ENCODE measurements at regions not wholly inside any gene's neighbourhood (a gene's known extent, or its start where the extent isn't known, plus 50 kb on each side); places are given as distances from the start of the nearest gene placed in this dataset.

- Histone ChIP-seq H2AFZ (ENCODE audit: low read depth, low read length) (no peak overlapping the region), H3K4me1 (ENCODE audit: insufficient read depth, low read length) (no peaks in the 10 kb centered on the region), H3K36me3 (ENCODE audit: insufficient read depth, low read length) (no peaks in the 10 kb centered on the region), H4K20me1 (ENCODE audit: insufficient read depth, low read length) (no peaks in the 10 kb centered on the region), H3K4me2 (ENCODE audit: insufficient read depth, low read length) (no peak overlapping the region), H3K4me3 (ENCODE audit: low read depth in 1 of 2, low read length in 2 of 2) (no peak overlapping the region), H3K79me2 (ENCODE audit: insufficient read depth, low read length) (no peaks in the 10 kb centered on the region), H3K27ac (ENCODE audit: low read length) (no peak overlapping the region), H3K27me3 (ENCODE audit: insufficient read depth, low read length, poor library complexity) (no peaks in the 10 kb centered on the region), H3K9ac (ENCODE audit: low read depth, low read length) (no peak overlapping the region), H3K9me3 (ENCODE audit: insufficient read depth, low read length, severe bottlenecking) (no peaks in the 10 kb centered on the region)
- ATAC-seq (ENCODE audit: insufficient read depth, low read depth), result no peak
- no peak for TF ChIP-seq EZH2 (IDR thresholded peaks at IDR 0.05; ENCODE audit: borderline replicate concordance, low read depth, low read length, severe bottlenecking)
- TF ChIP-seq, protein P1, sequence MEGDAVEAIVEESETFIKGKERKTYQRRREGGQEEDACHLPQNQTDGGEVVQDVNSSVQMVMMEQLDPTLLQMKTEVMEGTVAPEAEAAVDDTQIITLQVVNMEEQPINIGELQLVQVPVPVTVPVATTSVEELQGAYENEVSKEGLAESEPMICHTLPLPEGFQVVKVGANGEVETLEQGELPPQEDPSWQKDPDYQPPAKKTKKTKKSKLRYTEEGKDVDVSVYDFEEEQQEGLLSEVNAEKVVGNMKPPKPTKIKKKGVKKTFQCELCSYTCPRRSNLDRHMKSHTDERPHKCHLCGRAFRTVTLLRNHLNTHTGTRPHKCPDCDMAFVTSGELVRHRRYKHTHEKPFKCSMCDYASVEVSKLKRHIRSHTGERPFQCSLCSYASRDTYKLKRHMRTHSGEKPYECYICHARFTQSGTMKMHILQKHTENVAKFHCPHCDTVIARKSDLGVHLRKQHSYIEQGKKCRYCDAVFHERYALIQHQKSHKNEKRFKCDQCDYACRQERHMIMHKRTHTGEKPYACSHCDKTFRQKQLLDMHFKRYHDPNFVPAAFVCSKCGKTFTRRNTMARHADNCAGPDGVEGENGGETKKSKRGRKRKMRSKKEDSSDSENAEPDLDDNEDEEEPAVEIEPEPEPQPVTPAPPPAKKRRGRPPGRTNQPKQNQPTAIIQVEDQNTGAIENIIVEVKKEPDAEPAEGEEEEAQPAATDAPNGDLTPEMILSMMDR (IDR thresholded peaks at IDR 0.05; ENCODE audit: borderline replicate concordance, extremely low read depth, low read length, poor library complexity, severe bottlenecking), result no peak
- DNase-seq, result no peak
Measured at GRCh38 chr18:56060967-56061541, 473.1 kb upstream of the TCF4 start.

DNA sequence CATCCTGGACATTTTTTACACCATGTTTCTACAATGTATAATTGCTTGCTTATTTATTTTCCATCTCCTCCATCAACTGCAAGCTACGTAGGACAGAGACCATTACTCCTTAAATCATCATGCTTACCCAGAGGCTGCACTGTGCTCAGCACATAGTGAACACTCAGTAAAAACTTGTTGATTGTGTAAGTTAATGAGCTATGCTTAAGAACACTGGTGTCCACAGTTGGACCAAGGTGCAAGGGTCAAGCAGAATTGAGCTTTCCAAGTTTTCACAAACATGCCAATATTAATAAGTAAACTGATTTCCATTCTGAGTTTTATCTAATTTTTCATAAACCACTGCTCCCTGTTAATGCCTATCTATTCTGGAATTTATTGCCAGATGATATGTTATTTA, 464.2 kb upstream of the TCF4 start:
- Histone ChIP-seq H3K27ac (ENCODE audit: low read length) (no peak overlapping the region), H3K4me1 (ENCODE audit: insufficient read depth, low read length) (no peaks in the 10 kb centered on the region), H3K79me2 (ENCODE audit: insufficient read depth, low read length) (no peaks in the 10 kb centered on the region), H2AFZ (ENCODE audit: low read depth, low read length) (no peak overlapping the region), H3K36me3 (ENCODE audit: insufficient read depth, low read length) (no peaks in the 10 kb centered on the region), H3K27me3 (ENCODE audit: insufficient read depth, low read length, poor library complexity) (no peaks in the 10 kb centered on the region), H4K20me1 (ENCODE audit: insufficient read depth, low read length) (no peaks in the 10 kb centered on the region), H3K4me3 (ENCODE audit: low read depth in 1 of 2, low read length in 2 of 2) (no peak overlapping the region), H3K4me2 (ENCODE audit: insufficient read depth, low read length) (no peak overlapping the region), H3K9me3 (ENCODE audit: insufficient read depth, low read length, severe bottlenecking) (peaks cover 7% of the 10 kb centered on the region), H3K9ac (ENCODE audit: low read depth, low read length) (no peak overlapping the region)
- no peak for ATAC-seq (ENCODE audit: insufficient read depth, low read depth)
- TF ChIP-seq EZH2 (IDR thresholded peaks at IDR 0.05; ENCODE audit: borderline replicate concordance, low read depth, low read length, severe bottlenecking), result no peak
- TF ChIP-seq, protein P1 (IDR thresholded peaks at IDR 0.05; ENCODE audit: borderline replicate concordance, extremely low read depth, low read length, poor library complexity, severe bottlenecking), result no peak
- DNase-seq, result no peak

DNA sequence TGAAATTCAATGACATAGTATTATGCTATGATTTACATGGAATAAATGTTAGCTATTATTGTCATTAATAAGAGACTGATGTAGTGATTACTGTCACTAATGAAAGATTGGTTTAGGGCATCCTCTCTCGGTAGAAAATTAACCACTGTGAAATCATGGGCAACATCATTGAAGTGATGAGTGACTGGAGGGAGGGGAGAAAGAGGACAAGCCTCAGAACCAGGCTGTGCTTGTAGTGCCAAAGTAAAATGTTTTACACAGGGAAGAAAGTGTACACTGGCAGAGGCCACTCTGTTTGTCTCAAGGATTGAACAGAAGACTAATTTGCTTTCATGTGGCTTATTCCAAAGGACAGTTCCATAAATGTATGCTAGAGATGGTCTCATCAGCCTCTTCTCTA, 456.2 kb upstream of the TCF4 start:
- Histone ChIP-seq H3K79me2 (ENCODE audit: insufficient read depth, low read length) (no peaks in the 10 kb centered on the region), H3K27ac (ENCODE audit: low read length) (no peak overlapping the region), H3K9me3 (ENCODE audit: insufficient read depth, low read length, severe bottlenecking) (peaks cover 7% of the 10 kb centered on the region), H3K4me1 (ENCODE audit: insufficient read depth, low read length) (no peaks in the 10 kb centered on the region), H3K36me3 (ENCODE audit: insufficient read depth, low read length) (no peaks in the 10 kb centered on the region), H4K20me1 (ENCODE audit: insufficient read depth, low read length) (no peaks in the 10 kb centered on the region), H3K4me3 (ENCODE audit: low read depth in 1 of 2, low read length in 2 of 2) (no peak overlapping the region), H3K9ac (ENCODE audit: low read depth, low read length) (no peak overlapping the region), H3K4me2 (ENCODE audit: insufficient read depth, low read length) (no peak overlapping the region), H2AFZ (ENCODE audit: low read depth, low read length) (no peak overlapping the region), H3K27me3 (ENCODE audit: insufficient read depth, low read length, poor library complexity) (no peaks in the 10 kb centered on the region)
- DNase-seq, result no peak
- TF ChIP-seq EZH2 (IDR thresholded peaks at IDR 0.05; ENCODE audit: borderline replicate concordance, low read depth, low read length, severe bottlenecking), result no peak
- TF ChIP-seq, protein P1 (IDR thresholded peaks at IDR 0.05; ENCODE audit: borderline replicate concordance, extremely low read depth, low read length, poor library complexity, severe bottlenecking), result no peak
- ATAC-seq (ENCODE audit: insufficient read depth, low read depth), result no peak
